HG03571 (cell line): ENCODE measurements at regions not wholly inside any gene's neighbourhood (a gene's known extent, or its start where the extent isn't known, plus 50 kb on each side); places are given as distances from the start of the nearest gene placed in this dataset.

Source experiments
- ATAC-seq: cut with Tn5 transposase; IDR thresholded peaks from one replicate; pipeline ENCODE4 v1.9.1; 2021; ENCODE audit not compliant: unreplicated experiment

GRCh38 chr17:79506150-79506870 lies 104.5 kb downstream of the RBFOX3 start:
- ATAC-seq: no peak

- ATAC-seq: no peak
Observed at GRCh38 chr17:79505199-79505598, 105.7 kb downstream of the RBFOX3 start.

DNA sequence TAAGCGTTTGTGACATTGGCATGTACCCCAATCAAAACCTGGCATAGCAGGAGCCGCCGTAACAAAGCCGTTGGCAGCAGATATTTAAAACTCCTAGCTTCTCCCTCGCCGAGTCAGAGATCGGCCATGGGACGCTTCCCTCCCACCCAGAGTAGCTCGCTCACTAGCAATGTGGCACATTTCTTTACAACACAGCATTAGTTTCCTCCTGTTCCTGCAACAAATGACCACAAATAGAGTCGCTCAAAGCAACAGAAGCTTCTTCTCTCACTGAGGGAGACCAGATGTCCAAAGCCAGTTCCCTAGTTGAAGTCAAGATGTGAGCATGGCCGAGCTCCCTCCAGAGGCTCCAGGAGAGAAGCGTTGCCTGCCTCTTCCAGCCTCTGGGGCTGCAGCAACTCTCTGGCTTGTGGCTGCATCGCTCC lies 106.7 kb downstream of the RBFOX3 start:
- no peak for ATAC-seq

DNA sequence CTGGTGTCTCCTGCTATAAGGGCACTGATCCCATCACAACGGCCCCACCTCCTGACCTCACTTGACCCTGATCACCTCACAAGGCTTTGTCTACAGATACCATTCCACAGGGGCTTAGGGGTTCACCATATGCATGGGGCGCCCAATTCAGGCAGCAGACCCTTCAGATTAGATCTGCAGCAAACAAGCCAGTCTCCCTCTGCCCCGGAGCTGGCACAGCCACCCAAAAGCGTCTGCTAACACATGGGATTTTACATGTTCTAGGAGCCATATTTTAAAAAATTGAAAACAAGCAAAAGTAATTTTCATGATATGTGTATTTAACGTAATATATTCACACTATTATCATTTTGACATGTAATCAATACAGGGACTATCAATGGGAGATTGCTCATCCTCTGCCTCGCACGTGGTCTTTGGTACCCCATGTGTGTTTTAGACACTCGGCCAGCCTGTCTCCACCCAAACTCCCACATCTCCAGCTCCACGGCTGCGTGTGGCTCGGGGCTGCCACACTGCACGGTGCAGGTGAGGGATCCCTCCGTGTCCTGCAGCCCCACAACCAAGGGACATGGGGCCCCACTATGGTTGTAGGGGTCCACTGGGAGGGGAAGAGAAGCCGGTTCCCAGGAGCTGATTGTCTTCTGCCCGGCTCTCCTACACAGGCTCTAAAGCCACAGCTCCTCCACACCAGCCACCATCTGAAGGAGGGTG lies 107.6 kb downstream of the RBFOX3 start:
- no peak for ATAC-seq

DNA sequence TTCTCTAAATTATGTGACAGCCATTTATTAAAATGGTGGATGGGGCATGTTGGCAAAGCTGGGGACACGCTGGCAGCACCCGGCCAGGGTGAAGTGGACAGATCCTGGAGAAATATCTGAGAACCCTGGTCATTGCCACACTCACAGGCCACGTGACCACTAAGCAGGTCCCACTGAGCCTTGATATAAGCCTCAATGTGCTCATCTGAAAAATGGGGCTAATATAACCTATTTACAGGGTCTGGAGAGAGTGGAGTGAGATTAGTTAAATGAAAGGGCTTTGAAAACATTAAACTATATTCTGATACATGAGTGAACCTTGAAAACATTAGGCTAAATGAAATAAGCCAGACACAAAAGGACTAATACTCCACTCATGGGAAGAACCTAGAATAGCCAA lies 108.9 kb downstream of the RBFOX3 start:
- no peak for ATAC-seq

- ATAC-seq: no peak
Observed at GRCh38 chr17:79500745-79501618, 109.9 kb downstream of the RBFOX3 start.

GRCh38 chr17:79498854-79499253 lies 112.0 kb downstream of the RBFOX3 start:
- no peak for ATAC-seq

GRCh38 chr17:79497777-79498348 lies 113.0 kb downstream of the RBFOX3 start:
- no peak for ATAC-seq

DNA sequence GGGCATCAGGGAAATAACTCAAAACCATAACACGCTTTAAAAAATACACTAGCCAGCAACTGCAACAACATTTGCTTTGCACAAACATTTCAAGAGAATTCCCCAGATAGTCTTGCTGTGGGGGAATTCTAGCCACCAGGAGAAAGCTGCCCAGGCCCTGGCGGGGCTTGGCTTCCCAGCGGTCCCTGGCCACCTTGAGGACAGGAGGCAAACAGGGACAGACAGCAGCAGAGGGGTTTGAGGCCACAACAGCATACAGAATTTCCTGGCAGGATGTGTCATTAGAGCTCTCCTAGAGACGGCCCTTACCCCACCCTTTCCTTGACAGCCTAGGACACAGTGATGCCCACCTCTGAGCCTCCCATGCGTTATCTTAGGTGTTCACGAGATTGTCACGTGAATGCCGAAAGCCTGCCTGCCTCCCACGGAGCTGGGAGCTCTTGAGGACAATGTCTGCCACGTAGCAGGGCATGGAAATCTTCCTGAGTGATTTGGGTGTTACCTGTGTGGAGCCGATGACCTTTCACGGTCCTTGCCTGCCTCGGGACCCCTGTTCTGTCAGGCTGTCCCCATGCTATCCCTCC lies 114.3 kb downstream of the RBFOX3 start:
- ATAC-seq: no peak

DNA sequence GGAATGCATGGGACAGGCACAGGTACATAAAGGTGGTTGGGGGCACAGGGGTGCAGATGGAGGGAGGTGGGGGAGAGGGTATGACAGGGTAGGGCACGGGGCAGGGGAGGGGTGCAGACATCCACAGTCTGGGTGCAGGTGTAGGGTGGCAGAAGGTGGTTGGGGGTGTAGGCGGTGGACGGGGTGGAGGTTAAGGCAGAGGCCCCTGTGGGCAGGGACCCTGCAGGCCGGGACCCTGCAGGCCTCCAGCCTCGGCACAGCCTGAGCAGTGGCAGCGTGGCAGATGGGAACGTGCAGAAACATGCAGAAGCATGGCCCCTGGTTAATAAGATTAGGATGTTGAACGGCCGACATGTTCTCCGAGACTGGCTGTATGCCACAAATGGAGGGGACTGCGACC lies 115.2 kb downstream of the RBFOX3 start:
- no peak for ATAC-seq

DNA sequence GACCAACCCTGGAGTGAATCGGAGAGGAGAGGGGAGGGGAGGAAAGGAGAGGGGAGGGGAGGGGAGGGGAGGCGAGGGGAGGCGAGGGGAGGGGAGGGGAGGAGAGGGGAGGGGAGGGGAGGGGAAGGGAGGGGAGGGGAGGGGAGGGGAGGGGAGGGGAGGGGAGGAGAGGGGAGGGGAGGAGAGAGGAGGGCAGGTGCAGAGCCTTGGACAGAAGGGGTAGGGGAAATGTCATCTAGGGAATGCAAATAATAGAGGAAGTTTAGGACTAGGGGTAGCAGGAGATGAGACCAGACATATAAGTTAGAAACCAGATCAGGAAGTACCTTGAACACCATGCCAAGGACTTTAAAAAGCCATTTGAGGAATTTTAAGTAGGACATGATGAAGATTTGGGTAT lies 119.8 kb downstream of the RBFOX3 start:
- no peak for ATAC-seq

GRCh38 chr17:79490530-79490929 lies 120.3 kb downstream of the RBFOX3 start:
- ATAC-seq: no peak

- ATAC-seq: no peak
Observed at GRCh38 chr17:79487149-79487548, 123.7 kb downstream of the RBFOX3 start.

GRCh38 chr17:79485991-79486390 lies 124.9 kb downstream of the RBFOX3 start:
- no peak for ATAC-seq

- ATAC-seq: no peak
Observed at GRCh38 chr17:79485419-79485985, 125.3 kb downstream of the RBFOX3 start.

DNA sequence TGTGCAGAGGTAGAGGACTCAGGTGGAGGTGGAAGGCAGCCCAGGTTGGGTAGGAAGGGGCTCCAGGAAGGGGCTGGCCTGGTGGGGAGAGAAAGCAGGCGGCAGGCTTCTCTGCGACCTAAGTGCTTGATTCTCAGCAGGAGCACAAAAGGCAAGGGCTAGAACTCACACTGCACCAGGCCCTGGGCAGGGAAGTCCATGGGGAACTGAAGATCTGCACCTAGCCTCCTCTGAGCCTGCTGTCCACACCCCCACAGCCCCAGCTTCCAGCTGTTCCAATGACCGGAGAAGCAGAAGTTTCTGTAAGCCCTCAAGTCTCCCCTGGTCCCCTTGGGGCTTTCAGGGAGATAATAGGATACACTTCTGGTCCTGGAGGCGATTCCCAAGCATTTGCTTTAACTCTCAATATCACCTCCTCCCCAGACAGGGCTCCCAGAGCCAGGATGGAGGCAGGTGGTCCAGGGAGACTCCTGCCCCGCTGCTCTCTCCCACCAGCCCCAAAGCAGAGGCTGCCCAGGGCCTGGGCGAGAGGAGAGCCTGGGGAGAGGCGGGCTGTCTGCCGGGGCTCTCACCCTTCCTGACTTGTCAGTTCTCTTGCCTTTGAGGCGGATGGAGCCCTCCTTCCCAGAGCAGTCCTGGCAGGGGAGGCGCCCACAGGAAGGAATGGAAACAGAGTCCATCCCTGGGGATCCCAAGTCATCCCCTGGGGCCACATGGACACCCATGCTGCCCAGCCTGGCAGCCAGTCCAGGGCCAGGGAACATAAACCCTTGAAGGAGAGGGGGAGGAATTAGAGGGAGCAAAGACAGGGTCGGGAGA lies 126.0 kb downstream of the RBFOX3 start:
- no peak for ATAC-seq

GRCh38 chr17:79483842-79484241 lies 127.0 kb downstream of the RBFOX3 start:
- ATAC-seq: no peak

GRCh38 chr17:79482727-79483521 lies 127.9 kb downstream of the RBFOX3 start:
- no peak for ATAC-seq

DNA sequence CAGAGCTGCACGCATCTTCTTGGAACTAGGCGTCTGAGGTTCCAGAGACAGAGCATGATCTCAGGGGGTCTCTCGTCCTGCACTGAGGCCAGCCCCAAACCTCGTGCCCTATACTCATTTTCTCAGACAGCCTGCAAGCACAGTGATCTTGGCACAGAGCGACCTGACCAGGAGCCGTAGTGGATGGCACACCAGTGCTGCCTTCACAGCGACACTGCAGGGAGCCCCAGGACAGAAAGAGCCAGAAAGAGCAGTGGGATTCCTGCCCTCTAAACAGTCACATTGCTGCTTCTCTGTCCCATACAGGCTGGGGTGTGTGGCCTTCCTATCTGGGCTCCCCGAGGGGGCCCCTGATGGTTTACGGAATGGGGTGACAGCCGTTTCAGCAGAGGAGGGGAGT lies 131.0 kb downstream of the RBFOX3 start:
- ATAC-seq: no peak
